ENCODE measurements at regions not wholly inside any gene's neighbourhood (a gene's known extent, or its start where the extent isn't known, plus 50 kb on each side); places are given as distances from the start of the nearest gene placed in this dataset.
"Not testable (repeated sequence)": the region's sequence is repeated elsewhere in the genome, so short reads cannot be mapped to it uniquely, and the experiment has no call there.

DNA sequence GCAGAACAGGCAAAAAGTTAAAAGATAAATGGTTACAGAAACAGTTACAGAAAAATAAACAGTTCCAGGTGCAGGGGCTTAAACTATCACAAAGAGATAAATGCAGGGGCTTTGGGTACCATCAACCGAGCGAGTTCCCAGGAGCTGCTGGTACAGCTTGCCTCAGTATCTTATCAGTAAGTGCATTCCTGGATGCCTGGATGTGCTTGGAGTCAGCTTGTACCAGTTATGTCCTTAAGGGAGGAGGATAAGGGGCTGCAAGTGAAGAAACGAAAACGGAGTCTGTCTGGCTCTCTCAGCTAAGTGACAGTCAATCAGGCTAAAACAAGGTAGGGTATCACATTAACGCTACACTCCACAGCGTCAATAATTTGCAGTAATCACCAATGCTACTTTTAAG is 79.3 kb upstream of the GRIN2A start:
- not testable (repeated sequence) for DNase-seq; H3K27me3 Mint-ChIP-seq; H3K9me3 Mint-ChIP-seq; H3K4me3 Mint-ChIP-seq; H3K27ac Mint-ChIP-seq; H3K36me3 Mint-ChIP-seq (ENCODE audit: low read depth)
- H3K4me1 Mint-ChIP-seq (ENCODE audit: low read depth): peaks cover 15% of the 10 kb centered on the region

DNA sequence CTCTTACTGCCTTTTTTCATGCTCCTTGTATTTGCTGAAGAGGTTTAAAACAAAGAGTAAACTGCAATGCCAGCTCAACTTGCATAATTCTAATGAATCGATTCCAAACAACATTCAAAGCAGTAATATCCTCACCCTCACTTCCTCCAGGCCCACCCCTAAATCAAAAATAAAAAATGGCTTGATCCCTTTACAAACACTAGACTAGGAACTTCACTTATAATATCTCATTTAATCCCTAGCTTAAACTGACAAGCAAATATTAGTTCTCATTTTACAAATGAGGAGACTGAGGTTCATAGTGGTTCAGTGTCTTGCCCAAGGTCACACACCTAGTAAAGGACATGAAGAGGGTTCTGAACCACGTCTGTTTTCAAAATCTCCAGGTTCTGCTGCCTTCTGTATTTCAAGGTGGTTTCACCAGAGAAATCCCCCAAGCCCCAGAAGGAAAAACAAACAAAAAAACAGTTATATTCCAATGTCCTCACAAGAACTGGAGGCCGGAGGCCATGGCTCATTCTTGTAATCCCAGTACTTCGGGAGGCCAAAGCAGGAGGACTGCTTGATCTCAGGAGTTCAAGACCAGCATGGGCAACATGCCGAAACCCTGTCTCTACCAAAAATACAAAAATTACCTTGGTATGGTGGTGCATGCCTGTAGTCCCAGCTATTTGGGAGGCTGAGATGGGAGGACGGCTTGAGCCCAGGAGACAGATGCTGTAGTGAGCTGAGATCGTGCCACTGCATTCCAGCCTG is 80.3 kb upstream of the GRIN2A start:
- H3K27me3 Mint-ChIP-seq: no peaks in the 10 kb centered on the region
- no peak overlapping the region for H3K27ac Mint-ChIP-seq
- H3K36me3 Mint-ChIP-seq (ENCODE audit: low read depth): no peaks in the 10 kb centered on the region
- no peaks in the 10 kb centered on the region for H3K9me3 Mint-ChIP-seq
- DNase-seq: no peak
- H3K4me1 Mint-ChIP-seq (ENCODE audit: low read depth): peaks cover 18% of the 10 kb centered on the region
- H3K4me3 Mint-ChIP-seq: no peak overlapping the region

DNA sequence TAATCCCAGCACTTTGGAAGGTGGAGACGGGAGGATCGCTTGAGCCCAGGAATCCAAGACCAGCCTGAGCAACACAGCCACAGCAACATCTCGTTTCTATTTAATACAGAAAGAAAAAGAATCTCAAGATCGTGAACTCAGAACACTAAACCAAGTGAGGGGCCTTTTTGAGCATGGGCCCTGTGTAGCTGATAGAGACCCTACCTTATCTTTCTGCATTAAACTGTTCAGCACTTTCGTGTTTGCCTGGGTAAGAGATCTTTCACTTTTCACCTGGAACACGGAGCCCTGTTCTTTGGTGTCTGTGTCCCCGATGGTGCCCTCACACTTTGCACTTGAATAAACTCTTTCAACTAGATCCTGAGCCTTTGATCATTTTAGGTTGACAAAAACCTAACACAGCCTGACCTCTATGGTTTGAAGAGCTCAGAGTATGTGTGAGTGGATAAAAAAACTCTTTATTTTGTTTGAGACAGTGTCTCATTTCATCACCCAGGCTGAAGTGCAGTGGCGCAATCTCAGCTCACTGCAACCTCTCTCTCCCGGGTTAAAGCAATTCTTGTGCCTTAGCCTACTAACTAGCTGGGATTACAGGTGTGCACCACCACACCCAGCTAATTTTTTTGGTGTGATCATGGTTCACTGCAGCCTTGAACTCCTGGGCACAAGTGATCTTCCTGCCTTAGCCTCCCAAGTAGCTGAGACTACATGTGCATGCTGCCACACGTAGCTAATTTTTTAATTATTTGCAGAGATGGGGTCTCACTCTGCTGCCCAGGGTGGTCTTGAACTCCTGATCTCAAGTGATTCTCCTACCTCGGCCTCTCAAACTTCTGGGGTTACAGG is 83.8 kb upstream of the GRIN2A start:
- Mint-ChIP-seq H3K36me3 (ENCODE audit: low read depth) (no peaks in the 10 kb centered on the region), H3K4me3 (no peak overlapping the region), H3K27me3 (no peaks in the 10 kb centered on the region), H3K27ac (peak overlapping the region; percentile 75), H3K4me1 (ENCODE audit: low read depth) (peaks cover 18% of the 10 kb centered on the region), H3K9me3 (no peaks in the 10 kb centered on the region)
- no peak for DNase-seq

DNA sequence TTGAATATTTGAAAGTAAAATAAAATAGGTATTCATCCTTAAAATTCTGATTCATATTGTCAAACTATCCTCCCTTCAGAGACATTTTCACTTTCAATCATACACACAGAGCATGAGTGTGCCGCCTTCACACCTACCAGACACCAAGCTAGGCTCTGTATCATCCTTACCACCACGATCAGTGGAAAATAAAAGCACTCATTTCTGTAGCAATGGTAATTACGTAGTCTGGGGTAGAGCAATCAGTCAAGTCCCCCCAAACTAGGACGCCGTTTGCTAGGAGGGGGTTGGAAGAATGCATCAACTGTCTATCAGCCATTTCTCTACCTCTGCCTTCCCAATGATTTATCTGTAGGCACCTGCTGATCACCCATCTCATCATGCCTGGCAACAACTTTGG is 84.6 kb upstream of the GRIN2A start:
- Mint-ChIP-seq H3K4me3 (no peak overlapping the region), H3K27me3 (no peaks in the 10 kb centered on the region), H3K9me3 (peaks cover under 1% of the 10 kb centered on the region), H3K36me3 (ENCODE audit: low read depth) (no peaks in the 10 kb centered on the region), H3K27ac (peak overlapping the region; percentile 83), H3K4me1 (ENCODE audit: low read depth) (peaks cover 18% of the 10 kb centered on the region)
- DNase-seq: peak; percentile 33

DNA sequence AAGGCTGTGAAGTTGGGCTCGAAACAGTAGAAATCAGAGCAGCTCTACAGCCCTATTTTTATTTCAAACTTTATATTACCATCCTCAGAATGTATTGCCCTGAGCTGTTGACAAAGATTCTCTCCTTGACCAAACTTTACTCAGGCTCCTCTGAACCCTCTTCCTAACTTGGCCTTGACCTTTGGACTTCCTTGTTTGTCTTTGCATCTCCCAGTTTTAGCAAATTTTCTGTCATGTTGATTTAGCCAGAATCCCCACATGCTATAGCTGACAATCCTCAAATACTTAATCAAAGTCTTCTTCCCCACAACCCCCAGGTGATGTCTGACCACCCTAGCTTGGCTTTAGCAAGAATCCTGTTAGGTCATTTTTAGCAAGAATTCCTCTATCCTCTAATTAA is 87.4 kb upstream of the GRIN2A start:
- Mint-ChIP-seq H3K9me3 (peaks cover 9% of the 10 kb centered on the region), H3K36me3 (ENCODE audit: low read depth) (no peaks in the 10 kb centered on the region), H3K27ac (no peak overlapping the region), H3K4me1 (ENCODE audit: low read depth) (peaks cover 19% of the 10 kb centered on the region), H3K4me3 (no peak overlapping the region), H3K27me3 (no peaks in the 10 kb centered on the region)
- no peak for DNase-seq

DNA sequence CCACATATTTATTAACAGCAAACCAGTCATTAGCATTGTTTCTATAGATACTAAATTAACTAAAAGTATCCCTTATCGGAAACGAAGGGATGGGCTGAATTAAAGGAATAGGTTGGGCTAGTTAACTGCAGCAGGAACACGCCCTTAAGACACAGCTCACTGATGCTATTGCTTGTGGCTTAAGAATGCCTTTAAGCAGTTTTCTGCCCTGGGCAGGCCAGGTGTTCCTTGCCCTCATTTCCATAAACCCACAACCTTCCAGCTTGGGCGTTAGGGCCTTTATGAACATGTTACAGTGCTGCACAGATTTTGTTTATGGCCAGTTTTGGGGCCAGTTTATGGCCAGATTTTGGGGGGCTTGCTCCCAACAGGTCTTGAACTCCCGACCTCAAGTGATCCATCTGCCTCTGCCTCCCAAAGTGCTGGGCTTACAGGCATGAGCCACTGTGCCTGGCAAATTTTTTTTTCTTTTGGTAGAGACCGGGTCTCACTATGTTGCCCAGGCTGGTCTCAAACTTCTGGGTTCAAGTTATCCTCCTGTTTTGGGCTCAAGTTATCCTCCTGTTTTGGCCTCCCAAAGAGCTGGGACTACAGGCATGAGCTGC is 90.1 kb upstream of the GRIN2A start:
- not testable (repeated sequence) for H3K36me3 Mint-ChIP-seq (ENCODE audit: low read depth); H3K4me3 Mint-ChIP-seq

DNA sequence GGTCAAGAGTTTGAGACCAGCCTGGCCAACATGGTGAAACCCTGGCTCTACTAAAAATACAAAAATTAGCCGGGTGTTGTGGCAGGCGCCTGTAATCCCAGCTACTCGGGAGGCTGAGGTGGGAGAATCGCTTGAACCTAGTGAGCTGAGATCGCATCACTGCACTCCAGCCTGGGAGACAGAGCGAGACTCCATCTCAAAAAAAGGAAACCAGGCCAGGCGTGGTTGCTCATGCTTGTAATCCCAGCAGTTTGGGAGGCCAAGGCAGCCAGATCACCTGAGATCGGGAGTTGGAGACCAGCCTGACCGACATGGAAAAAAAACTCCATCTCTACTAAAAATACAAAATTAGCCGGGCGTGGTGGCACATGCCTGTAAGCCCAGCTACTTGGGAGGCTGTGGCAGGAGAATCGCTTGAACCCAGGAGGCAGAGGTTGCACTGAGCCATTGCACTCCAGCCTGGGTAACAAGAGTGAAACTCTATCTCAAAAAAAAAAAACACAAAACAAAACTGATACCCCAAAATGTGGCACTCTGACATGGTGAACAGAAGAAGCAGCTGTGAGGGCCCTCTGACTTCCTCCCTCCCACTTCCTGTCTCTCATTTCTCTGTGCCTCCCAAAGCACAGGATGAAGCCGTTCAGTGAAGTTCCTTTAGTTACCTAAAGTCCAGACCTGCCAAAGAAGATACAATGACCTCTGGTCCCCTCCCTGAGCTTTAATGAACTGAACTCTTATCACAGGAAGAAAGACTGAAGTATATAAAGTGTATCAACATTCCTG is 93.2 kb upstream of the GRIN2A start:
- not testable (repeated sequence) for H3K27me3 Mint-ChIP-seq; DNase-seq; H3K4me3 Mint-ChIP-seq; H3K36me3 Mint-ChIP-seq (ENCODE audit: low read depth)
- Mint-ChIP-seq H3K9me3 (peaks cover 17% of the 10 kb centered on the region), H3K4me1 (ENCODE audit: low read depth) (peaks cover 11% of the 10 kb centered on the region), H3K27ac (peak overlapping the region; percentile 82)

More for the DNA sequence above, 90.1 kb upstream of the GRIN2A start:
- Mint-ChIP-seq H3K4me1 (ENCODE audit: low read depth) (peaks cover 11% of the 10 kb centered on the region), H3K9me3 (peaks cover 11% of the 10 kb centered on the region)
- H3K27ac Mint-ChIP-seq, H3K27me3 Mint-ChIP-seq, DNase-seq: not testable (repeated sequence)

DNA sequence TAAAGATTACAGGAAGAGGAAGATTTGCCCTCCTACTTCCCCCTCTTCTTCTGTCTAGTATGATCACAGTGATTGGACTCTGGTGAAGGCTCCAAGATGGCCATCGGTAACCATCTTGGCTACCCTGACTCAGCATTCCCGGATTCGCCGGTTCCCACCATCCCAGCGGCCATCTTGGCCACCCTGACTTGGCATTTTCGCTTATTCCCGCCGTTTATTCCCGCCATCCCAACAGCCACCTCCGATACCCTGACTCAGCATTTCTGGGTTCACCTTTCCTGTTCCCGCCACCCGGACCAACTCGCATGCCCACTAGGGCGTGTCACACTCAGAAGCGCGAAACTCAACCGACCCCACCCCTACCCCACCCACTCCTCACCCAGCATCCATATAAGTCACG is 95.4 kb upstream of the GRIN2A start:
- peaks cover 11% of the 10 kb centered on the region for H3K4me1 Mint-ChIP-seq (ENCODE audit: low read depth)
- no peak overlapping the region for H3K4me3 Mint-ChIP-seq
- H3K27ac Mint-ChIP-seq: no peak overlapping the region
- H3K36me3 Mint-ChIP-seq (ENCODE audit: low read depth): no peaks in the 10 kb centered on the region
- no peaks in the 10 kb centered on the region for H3K27me3 Mint-ChIP-seq
- peaks cover 11% of the 10 kb centered on the region for H3K9me3 Mint-ChIP-seq
- no peak for DNase-seq

DNA sequence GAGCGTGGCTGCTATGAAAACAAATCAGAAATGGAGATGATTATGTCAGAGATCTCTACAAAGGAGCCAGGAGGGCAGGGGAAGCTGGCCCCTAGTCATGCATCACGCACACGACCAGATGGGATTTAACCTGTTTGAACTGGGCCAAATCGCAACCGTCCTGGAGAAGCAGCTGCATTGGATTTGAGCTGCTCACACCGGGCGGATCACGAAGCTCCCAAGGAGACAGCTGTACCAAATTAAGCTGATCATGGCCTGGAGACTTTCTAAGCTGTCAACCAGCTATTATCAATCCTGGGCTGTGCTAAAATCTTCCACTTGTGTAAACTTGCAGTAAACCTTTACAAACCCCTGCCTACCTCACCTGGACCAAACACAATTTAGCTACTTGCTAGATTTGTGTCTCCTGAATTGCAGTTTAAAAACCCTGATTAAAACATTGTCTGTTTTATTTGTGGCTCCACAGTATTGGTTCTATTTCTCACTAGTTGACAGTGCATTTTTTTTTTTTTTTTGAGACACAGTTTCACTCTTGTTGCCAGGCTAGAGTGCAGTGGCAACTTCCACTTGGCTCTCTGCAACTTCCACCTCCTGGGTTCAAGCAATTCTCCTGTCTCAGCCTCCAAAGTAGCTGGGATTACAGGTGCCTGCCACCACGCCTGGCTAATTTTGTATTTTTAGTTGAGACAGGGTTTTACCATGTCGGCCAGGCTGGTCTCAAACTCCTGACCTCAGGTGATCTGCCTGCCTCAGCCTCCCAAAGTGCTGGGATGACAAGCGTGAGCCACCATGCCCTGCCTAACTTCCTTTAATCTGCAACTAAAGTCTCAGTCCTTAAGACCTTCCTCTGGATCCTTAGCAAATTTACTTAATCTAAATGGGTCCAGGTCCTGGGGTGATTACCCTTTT is 98.3 kb upstream of the GRIN2A start:
- H3K27ac Mint-ChIP-seq: no peak overlapping the region
- H3K9me3 Mint-ChIP-seq: peaks cover 6% of the 10 kb centered on the region
- H3K4me1 Mint-ChIP-seq (ENCODE audit: low read depth): peaks cover 6% of the 10 kb centered on the region
- H3K36me3 Mint-ChIP-seq (ENCODE audit: low read depth): no peaks in the 10 kb centered on the region
- H3K27me3 Mint-ChIP-seq: no peaks in the 10 kb centered on the region
- DNase-seq: no peak
- H3K4me3 Mint-ChIP-seq: no peak overlapping the region

DNA sequence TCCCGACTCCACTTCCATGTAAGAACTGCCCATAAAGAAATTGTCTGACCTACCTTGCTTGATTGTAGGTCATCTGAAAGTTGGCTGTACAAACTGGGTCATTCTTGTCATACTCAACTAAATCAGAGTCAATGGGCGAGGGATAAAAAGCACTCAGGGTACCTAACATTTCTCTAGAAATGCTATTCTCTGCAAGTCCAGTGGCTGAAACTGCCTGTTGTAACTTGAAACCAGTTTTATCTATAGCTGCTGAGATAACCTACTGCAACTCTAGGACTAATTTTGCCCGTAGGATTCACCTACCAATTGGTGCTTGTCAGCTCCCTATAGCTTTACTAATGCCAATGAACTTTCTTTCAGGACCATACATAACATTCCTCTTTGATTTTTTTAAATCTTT is 100.1 kb upstream of the GRIN2A start:
- H3K4me1 Mint-ChIP-seq (ENCODE audit: low read depth): no peaks in the 10 kb centered on the region
- no peak overlapping the region for H3K27ac Mint-ChIP-seq
- no peak overlapping the region for H3K4me3 Mint-ChIP-seq
- H3K27me3 Mint-ChIP-seq: no peaks in the 10 kb centered on the region
- peaks cover 6% of the 10 kb centered on the region for H3K9me3 Mint-ChIP-seq
- DNase-seq: no peak
- H3K36me3 Mint-ChIP-seq (ENCODE audit: low read depth): no peaks in the 10 kb centered on the region

DNA sequence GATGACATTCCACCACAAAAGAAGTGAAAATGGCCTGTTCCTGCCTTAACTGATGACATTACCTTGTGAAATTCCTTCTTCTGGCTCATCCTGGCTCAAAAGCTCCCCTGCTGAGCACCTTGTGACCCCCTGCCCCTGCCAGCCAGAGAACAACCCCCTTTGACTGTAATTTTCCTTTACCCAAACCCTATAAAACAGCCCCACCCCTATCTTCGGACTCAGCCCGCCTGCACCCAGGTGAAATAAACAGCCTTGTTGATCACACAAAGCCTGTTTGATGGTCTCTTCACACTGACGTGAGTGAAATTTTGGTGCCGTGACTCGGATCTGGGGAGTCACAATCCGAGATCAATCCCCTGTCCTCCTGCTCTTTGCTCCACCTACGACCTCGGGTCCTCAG is 101.0 kb upstream of the GRIN2A start:
- not testable (repeated sequence) for H3K4me1 Mint-ChIP-seq (ENCODE audit: low read depth); DNase-seq; H3K27ac Mint-ChIP-seq; H3K4me3 Mint-ChIP-seq; H3K9me3 Mint-ChIP-seq; H3K27me3 Mint-ChIP-seq; H3K36me3 Mint-ChIP-seq (ENCODE audit: low read depth)

DNA sequence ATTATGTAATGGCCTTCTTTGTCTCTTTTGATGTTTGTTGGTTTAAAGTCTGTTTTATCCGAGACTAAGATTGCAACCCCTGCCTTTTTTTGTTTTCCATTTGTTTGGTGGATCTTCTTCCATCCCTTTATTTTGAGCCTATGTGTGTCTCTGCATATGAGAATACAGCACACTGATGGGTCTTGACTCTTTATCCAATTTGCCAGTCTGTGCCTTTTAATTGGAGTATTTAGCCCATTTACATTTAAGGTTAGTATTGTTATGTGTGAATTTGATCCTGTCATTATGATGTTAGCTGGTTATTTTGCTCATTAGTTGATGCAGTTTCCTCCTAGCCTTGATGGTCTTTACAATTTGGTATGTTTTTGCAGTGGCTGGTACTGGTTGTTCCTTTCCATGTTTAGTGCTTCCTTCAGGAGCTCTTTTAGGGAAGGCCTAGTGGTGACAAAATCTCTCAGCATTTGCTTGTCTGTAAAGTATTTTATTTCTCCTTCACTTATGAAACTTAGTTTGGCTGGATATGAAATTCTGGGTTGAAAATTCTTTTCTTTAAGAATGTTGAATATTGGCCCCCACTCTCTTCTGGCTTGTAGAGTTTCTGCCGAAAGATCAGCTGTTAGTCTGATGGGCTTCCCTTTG is 95.3 kb upstream of the ATF7IP2 start:
- peaks cover 22% of the 10 kb centered on the region for H3K27me3 Mint-ChIP-seq
- not testable (repeated sequence) for DNase-seq; H3K36me3 Mint-ChIP-seq (ENCODE audit: low read depth); H3K4me1 Mint-ChIP-seq (ENCODE audit: low read depth); H3K27ac Mint-ChIP-seq; H3K4me3 Mint-ChIP-seq
- peaks cover 15% of the 10 kb centered on the region for H3K9me3 Mint-ChIP-seq

DNA sequence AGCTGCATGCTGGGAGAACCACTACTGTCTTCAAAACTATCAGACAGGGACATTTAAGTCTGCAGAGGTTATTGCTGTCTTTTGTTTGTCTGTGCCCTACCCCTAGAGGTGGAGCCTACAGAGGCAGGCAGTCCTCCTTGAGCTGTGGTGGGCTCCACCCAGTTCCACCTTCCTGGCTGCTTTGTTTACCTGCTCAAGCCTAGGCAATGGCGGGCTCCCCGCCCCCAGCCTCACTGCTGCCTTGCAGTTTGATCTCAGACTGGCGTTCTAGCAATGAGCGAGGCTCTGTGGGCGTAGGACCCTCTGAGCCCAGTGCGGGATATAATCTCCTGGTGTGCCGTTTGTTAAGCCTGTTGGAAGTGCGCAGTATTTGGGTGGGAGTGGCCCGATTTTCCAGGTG is 93.7 kb upstream of the ATF7IP2 start:
- not testable (repeated sequence) for H3K4me3 Mint-ChIP-seq; DNase-seq; H3K36me3 Mint-ChIP-seq (ENCODE audit: low read depth); H3K27ac Mint-ChIP-seq; H3K4me1 Mint-ChIP-seq (ENCODE audit: low read depth)
- Mint-ChIP-seq H3K27me3 (peaks cover 25% of the 10 kb centered on the region), H3K9me3 (peaks cover 15% of the 10 kb centered on the region)

Measured in activated T-cell treated with anti-CD3 and anti-CD28 coated beads, Interleukin-2, amount 50 U/mL, for 24 hours (primary cell).